GM19328 (cell line): ENCODE measurements at regions not wholly inside any gene's neighbourhood (a gene's known extent, or its start where the extent isn't known, plus 50 kb on each side); places are given as distances from the start of the nearest gene placed in this dataset.

Source experiments
- ATAC-seq: cut with Tn5 transposase; IDR thresholded peaks from one replicate; pipeline ENCODE4 v1.9.1; 2021; ENCODE audit warnings: mild to moderate bottlenecking, moderate library complexity; ENCODE audit not compliant: unreplicated experiment

DNA sequence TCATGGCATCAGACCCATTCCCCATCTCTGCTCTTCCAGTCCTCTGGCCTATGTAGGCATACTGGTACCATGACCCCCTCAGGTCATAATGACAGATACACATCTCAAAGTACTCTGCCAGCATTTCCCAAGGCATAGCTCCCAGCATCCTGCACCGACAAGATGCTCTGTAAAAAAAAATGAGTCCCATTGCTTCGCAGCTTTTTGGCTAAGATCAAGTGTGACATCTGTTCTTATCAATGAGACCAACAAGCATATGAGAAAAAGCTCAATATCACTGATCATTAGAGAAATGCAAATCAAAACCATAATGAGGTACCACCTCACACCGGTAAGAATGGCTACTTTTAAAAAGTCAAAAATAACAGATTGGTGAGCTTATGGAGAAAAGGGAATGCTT, 463.9 kb upstream of the PROK2 start:
- no peak for ATAC-seq

- ATAC-seq: no peak
Measured at GRCh38 chr3:72248389-72248761, 463.4 kb upstream of the PROK2 start.

DNA sequence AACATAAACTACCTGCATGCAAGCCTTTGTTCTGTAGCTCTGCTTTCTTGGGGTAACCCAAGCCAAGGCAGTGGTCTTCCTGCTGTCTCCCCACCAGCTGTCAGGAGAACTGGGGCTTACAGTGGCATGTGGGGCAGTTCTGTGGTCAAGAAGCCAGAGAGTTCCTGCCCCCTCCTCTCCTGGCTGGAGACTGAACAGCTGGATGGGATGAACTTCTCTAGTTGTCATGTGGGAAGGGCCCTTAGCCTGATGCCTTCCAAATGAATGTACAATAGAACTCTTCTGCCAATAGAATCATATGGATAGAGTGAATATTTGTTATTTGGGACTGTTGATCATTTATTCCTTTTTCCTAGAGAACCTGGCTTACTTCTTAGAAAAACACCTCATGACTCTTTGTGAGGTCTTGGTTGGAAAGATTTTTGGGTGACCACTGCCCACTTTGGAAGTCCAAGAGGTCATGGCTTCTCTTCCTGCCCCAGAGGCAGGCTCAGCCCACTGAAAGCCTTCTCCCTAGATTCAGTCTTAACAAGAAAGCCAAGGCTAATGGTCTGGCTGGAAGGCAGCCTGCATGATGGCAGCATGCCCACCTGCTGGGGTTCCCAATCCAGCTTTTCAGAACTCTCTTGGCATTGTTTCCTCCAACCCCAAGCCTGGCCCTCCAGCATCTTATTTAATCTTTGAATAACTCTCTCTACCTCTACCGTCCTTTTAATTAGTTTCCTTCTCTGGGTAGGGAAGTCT, 462.9 kb upstream of the PROK2 start:
- ATAC-seq: no peak

DNA sequence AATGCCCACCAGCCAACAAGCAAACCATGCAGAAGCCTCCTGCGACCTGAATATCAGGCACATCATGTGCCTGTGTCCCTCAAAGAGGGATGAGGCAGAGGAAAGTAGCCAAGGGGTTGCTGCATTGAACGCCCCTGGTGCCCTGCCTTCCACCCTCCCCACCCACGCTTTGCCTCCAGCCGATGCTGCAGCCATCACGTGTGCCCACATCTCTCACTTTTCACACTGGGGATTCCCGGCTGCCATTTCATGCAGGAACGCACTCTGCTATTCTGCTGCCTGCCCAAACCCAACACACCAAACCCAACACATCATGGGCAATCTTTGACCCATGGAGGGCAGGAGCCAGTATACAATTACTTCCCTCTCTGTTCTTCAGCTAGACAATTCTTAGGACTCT, 462.2 kb upstream of the PROK2 start:
- ATAC-seq: no peak

- ATAC-seq: no peak
Measured at GRCh38 chr3:72246685-72247084, 461.7 kb upstream of the PROK2 start.

DNA sequence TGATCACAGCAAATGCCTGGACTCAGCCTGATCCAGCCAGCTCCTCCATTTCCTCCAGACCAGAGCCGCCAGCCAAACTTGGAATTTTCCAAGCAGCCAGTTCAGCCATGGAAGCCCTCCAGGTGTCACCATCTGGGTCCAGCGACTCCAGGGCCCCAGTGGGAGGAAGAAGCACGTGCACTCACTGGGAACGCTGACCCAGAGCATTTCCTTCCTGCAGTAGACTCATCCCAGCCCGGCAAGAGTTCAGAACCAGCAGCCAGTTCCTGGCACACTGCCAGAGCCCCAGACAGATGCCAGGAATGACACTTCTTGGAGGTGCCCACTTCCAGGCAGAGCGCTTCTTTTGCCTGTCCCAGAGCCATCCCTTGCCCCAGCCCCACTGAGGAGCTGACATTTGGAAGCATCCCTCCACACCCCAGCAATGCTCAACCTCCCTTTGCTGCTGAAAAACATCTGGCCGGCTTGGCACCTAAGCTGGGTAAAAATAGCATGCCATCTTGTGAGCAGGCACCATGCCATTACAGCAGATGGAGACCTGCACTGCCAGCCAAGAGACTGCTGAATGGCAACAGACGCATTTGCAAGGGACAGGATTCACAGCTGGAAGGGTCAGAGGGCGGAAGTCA, 460.3 kb upstream of the PROK2 start:
- ATAC-seq: no peak

- ATAC-seq: no peak
Measured at GRCh38 chr3:72244396-72244795, 459.4 kb upstream of the PROK2 start.

DNA sequence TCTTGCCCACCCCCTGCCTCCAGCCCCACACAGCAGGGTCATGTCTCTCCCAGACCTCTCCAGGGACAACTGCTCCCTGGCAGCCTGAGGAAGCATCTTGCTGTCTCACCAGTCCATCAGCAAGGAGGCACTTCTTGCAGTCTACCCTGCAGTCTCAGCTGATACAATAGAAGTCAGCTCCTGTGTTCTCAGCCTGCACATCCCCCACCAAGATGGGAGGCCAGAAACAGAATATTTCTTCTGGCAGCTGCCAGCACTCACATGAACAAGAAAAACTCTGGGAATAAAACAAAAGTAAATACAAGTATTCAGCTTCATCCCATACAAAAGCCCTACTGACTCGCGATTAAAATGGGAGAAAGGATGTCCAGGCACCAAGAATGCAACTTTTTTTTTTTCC, 457.4 kb upstream of the PROK2 start:
- ATAC-seq: no peak

GRCh38 chr3:72241525-72241924, 456.6 kb upstream of the PROK2 start:
- no peak for ATAC-seq

- no peak for ATAC-seq
Measured at GRCh38 chr3:72240531-72240930, 455.6 kb upstream of the PROK2 start.

GRCh38 chr3:72238801-72239200, 453.9 kb upstream of the PROK2 start:
- ATAC-seq: no peak

DNA sequence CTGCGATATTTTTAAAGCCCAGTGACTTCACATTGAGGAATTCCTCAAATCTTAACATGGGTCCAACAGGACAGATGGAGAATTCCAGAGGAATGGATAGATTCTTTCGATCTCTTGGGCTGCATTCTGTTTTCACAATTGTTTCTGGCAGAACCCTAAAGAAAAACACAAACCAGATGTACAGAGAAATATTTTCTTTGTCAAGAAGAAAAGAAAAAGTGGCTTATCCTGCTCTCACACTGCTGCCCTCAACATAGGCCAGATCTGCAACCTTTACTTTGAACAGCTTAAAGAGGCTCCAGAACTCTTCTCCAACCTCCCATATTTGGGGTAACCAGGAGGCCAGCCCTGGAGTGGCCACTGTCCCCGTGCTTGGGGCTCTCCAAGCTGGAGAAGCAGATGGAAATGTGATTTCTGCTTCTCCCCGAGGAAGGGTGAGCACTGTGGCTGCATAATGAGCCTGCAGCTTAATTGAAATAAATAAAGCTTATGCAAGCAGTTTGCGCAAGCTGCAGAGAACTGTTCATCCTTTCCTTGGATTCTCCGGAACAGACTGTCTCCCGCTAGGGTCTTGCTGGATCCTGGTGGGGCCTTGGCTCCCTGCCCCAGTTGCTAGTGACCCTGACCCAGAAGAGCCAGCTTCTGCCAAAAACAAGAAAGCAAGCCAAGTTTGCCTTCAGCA, 453.2 kb upstream of the PROK2 start:
- no peak for ATAC-seq

DNA sequence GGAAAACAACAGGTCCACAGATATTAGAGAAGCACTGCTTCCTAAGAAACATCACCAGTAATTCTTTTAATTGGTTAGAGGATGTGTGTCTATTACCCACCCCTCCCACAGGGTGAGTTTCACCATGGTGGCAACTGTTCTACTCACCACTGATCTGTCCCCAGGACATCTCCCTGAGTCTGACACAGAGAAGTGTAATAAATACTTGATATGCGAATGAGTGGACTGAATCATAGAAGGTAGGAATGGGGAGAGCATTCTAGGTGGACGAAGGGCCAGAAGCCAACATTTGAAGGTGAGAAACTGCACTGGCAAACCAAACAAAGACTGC, 452.7 kb upstream of the PROK2 start:
- ATAC-seq: no peak

GRCh38 chr3:72234391-72234790, 449.4 kb upstream of the PROK2 start:
- no peak for ATAC-seq

DNA sequence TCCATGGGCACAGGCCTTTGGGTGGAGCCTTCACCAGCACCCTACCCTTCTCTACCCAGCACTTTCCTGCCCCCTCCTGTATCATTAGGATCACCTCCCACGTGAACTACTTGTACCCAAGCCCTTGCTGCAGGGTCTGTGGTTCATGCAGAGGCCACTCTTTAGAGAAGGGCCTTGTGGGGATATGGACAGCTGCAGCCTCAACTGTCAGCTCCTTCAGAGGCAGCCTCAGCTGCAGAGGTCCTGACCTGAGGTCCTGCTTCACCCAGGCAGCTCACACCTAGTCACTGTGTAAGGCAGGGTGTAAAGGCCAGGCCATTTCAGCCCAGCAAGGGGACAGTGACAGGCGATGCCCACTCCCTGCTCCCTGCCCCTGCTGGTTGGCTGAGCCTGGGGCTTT, 448.6 kb upstream of the PROK2 start:
- ATAC-seq: no peak

- ATAC-seq: no peak
Measured at GRCh38 chr3:72232777-72233176, 447.8 kb upstream of the PROK2 start.

DNA sequence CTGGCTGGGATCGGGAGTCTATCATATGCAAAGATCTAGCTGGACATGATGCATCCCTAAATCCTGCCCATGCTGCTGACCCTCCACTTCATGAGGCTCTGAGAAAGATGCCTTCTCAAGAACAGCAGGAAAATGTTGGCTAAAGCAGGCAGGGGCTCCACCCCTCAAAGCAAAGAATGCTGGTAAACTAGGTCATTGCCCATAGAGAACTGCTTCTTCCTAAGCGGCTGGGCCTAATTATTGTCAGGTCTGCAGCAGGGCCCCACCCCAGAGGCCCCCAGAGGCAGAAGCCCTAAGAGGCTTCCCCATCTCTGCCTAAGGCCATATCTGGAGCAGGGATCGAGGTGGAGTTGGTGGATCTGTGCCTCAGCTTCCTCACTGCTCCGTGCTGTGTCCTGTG, 447.4 kb upstream of the PROK2 start:
- no peak for ATAC-seq

DNA sequence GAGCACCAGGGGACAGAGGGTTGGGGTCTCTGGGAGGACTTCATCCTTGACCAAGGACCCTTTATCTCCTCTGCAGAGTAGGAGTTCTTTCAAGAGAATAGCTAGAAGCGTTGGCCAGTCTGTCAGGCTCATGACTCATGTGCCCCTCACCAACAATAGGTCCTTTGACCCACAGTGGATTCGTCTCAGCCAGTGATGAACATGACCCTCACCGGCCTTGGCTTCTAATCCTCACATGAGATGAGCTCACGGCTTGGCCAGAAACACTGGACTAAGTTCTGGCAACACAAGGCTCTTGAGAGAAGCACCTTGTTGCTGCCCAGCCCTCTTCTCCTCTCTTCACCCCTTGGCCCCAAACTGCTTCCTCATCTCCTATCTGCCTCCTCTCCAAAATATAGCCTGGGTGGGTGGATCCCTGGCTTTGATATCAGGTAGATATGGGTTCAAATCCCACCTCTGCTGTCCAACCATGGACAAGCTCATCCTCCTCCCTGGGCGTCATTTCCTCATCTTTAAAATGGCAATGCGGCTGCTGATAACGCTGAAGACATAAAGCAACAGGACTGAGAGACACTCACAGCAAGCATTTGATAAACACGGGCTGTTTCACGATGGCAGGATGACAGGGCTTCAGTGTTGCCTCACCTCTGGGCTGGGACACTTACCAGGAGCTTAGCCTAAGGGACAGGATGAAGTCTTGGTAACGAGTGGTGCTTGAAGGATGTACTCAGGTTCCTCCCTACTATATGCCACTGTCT, 446.7 kb upstream of the PROK2 start:
- ATAC-seq: no peak

DNA sequence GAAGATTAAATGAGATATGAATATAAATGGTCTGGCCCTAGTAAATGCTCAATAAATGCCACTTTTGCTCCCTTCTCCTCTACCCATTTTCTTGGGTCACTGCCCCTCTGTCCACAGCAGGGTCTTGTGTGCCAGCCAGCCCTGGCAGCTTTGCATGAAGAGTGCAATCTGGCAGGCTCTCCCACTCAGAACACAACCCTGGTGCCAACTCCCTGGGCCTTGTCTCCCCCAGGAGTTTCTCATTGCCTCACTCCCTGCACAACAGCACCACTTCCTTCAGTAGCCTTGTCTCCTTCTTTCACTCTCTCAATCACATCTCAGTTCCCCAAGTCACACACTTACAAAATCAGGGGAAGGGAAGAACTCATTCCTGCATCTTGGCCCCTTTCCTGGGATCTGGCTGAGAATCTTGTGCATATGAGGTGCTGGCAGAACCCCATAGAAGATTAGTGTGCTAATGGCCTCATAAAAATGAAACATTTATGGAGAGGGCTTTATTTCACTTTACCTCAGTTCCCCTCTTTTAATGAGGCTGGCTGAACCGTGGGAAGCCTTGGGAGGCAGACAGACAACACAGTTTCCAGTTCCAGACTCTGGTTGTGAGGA, 445.9 kb upstream of the PROK2 start:
- no peak for ATAC-seq

DNA sequence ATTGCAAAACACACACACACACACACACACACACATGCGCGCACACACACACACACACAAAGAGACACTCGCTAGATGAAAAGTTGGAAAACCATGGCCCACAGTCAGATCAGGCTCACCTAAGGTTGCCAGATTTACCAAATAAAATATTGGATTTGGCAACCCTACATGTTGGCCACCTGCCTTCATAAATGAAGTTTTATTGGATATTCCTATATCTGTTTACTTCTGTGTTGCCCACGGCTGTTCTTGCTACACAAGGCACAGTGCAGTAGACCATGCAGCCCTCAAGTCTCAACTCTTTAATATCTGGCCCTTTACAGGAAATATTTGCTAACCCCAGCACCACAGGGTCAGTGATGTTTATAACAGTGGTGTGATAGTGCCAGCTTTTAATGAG, 445.0 kb upstream of the PROK2 start:
- ATAC-seq: no peak

DNA sequence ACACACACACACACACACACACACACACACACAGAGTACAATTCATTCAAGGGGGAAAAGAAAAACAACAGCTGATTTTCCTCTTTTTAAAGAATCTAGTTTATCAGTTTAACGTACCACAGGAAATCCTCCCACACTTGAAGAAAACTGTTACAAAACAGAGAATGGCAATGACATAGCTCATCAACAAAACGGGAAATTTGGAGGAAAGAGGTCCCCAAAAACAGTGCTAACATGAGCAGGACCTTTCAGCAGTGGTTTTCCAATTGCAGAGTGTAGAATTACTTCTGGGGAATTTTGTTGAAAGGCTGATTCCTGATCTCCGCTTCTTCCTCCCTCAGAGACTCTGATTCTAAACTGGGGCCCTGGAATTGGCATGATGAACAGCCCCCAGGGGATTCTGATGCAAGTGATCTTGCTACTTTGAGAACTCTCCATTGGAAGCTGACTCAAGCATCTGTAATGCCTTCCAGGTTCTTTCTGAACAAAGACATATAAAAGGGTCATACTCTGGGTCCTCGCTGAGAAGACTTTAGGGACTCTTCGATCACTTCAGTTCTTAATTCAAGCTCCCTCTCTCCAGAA, 442.6 kb upstream of the PROK2 start:
- ATAC-seq: no peak
